SK-N-SH treated with all-trans-retinoic acid at 6 μM for 48 hours (cell line): ENCODE measurements at regions not wholly inside any gene's neighbourhood (a gene's known extent, or its start where the extent isn't known, plus 50 kb on each side); places are given as distances from the start of the nearest gene placed in this dataset.

ENCODE experiments used
- ATAC-seq: fragments of 200-7000 bp; cut with Tn5 transposase; 3 replicates; pipeline ENCODE4 v1.9.1; 2020; ENCODE audit warnings: mild to moderate bottlenecking, moderate library complexity
- ARNTL ChIP-seq: fragments of 450-650 bp; formaldehyde crosslinking; IDR thresholded peaks from 2 replicates; pipeline ENCODE4 v1.5.0; 2020; ENCODE audit warnings: low read depth, mild to moderate bottlenecking, moderate library complexity, borderline replicate concordance
- BACH2 ChIP-seq: fragments of 250-450 bp; sonication (Bioruptor Pico); IDR thresholded peaks from 2 replicates; pipeline ENCODE4 v1.9.0; 2021; ENCODE audit warnings: mild to moderate bottlenecking, borderline replicate concordance
- CSDC2 ChIP-seq: fragments of 250-450 bp; sonication (Bioruptor Pico); IDR thresholded peaks from 2 replicates; pipeline ENCODE4 v1.5.0; 2020; ENCODE audit warnings: mild to moderate bottlenecking, moderate library complexity
- ESRRG ChIP-seq: fragments of 250-450 bp; sonication (Bioruptor Pico); IDR thresholded peaks from 2 replicates; pipeline ENCODE4 v1.6.1; 2021; ENCODE audit warnings: mild to moderate bottlenecking
- GLIS3 ChIP-seq: fragments of 250-450 bp; sonication (Bioruptor Pico); IDR thresholded peaks from 2 replicates; pipeline ENCODE4 v1.5.0; 2020; ENCODE audit warnings: mild to moderate bottlenecking, moderate library complexity
- ISL1 ChIP-seq: fragments of 250-450 bp; sonication (Bioruptor Pico); IDR thresholded peaks from 2 replicates; pipeline ENCODE4 v2.1.2; 2022; ENCODE audit warnings: mild to moderate bottlenecking, moderate library complexity
- OSR1 ChIP-seq: fragments of 250-450 bp; sonication (Bioruptor Pico); IDR thresholded peaks from 2 replicates; pipeline ENCODE4 v1.8.0; 2022; ENCODE audit warnings: moderate library complexity, mild to moderate bottlenecking, inconsistent platforms
- PATZ1 ChIP-seq: fragments of 250-450 bp; sonication (Bioruptor Pico); IDR thresholded peaks from 2 replicates; pipeline ENCODE4 v1.8.0; 2020; ENCODE audit warnings: mild to moderate bottlenecking, moderate library complexity, borderline replicate concordance
- PPARA ChIP-seq: fragments of 250-450 bp; sonication (Bioruptor Pico); IDR thresholded peaks from 2 replicates; pipeline ENCODE4 v1.5.0; 2020; ENCODE audit warnings: mild to moderate bottlenecking, borderline replicate concordance
- RARB ChIP-seq: fragments of 250-450 bp; sonication (Bioruptor Pico); IDR thresholded peaks from 2 replicates; pipeline ENCODE4 v1.8.0; 2021; ENCODE audit warnings: mild to moderate bottlenecking, moderate library complexity
- SNAI2 ChIP-seq: fragments of 250-450 bp; sonication (Bioruptor Pico); IDR thresholded peaks from 2 replicates; pipeline ENCODE4 v1.5.0; 2020; ENCODE audit warnings: mild to moderate bottlenecking, moderate library complexity
- TCF4 ChIP-seq: fragments of 250-450 bp; sonication (Bioruptor Pico); IDR thresholded peaks from 2 replicates; pipeline ENCODE4 v1.8.0; 2021; ENCODE audit warnings: mild to moderate bottlenecking, moderate library complexity, borderline replicate concordance
- TOX ChIP-seq: fragments of 250-450 bp; sonication (Bioruptor Pico); IDR thresholded peaks from 2 replicates; pipeline ENCODE4 v1.8.0; 2021; ENCODE audit warnings: mild to moderate bottlenecking, moderate library complexity, borderline replicate concordance
- ZC3H10 ChIP-seq: fragments of 250-450 bp; sonication (Bioruptor Pico); IDR thresholded peaks from 2 replicates; pipeline ENCODE4 v1.5.1; 2021; ENCODE audit warnings: mild to moderate bottlenecking, moderate library complexity
- ZFP3 ChIP-seq: fragments of 250-450 bp; sonication (Bioruptor Pico); IDR thresholded peaks from 2 replicates; pipeline ENCODE4 v1.5.0; 2020; ENCODE audit warnings: mild to moderate bottlenecking, moderate library complexity
- ZNF565 ChIP-seq: fragments of 450-650 bp; formaldehyde crosslinking; conservative IDR thresholded peaks from 2 replicates; pipeline ENCODE4 v1.5.0; 2020; ENCODE audit warnings: low read depth, mild to moderate bottlenecking, moderate library complexity
- ZNF70 ChIP-seq: fragments of 450-650 bp; formaldehyde crosslinking; IDR thresholded peaks from 2 replicates; pipeline ENCODE4 v1.5.0; 2020; ENCODE audit warnings: mild to moderate bottlenecking, moderate library complexity
- ZNF8 ChIP-seq: fragments of 450-650 bp; formaldehyde crosslinking; IDR thresholded peaks from 2 replicates; pipeline ENCODE4 v1.5.0; 2020; ENCODE audit warnings: mild to moderate bottlenecking, moderate library complexity
- TF ChIP-seq, protein P1 (sequence below): fragments of 250-450 bp; sonication (Bioruptor Pico); IDR thresholded peaks from 2 replicates; pipeline ENCODE4 v1.5.1; 2021; ENCODE audit warnings: mild to moderate bottlenecking, moderate library complexity
- TF ChIP-seq, protein P2 (sequence below): fragments of 250-450 bp; sonication (Bioruptor Pico); IDR thresholded peaks from 2 replicates; pipeline ENCODE4 v1.5.0; 2020; ENCODE audit warnings: mild to moderate bottlenecking, moderate library complexity
- TF ChIP-seq, protein P3 (sequence below): fragments of 250-450 bp; sonication (Bioruptor Pico); IDR thresholded peaks from 2 replicates; pipeline ENCODE4 v1.8.0; 2021; ENCODE audit warnings: low read depth, mild to moderate bottlenecking, moderate library complexity, borderline replicate concordance
- TF ChIP-seq, protein P4 (sequence below): fragments of 250-450 bp; sonication (Bioruptor Pico); IDR thresholded peaks from 2 replicates; pipeline ENCODE4 v1.5.1; 2020; ENCODE audit warnings: low read depth, mild to moderate bottlenecking, moderate library complexity

- TF ChIP-seq, protein P1, sequence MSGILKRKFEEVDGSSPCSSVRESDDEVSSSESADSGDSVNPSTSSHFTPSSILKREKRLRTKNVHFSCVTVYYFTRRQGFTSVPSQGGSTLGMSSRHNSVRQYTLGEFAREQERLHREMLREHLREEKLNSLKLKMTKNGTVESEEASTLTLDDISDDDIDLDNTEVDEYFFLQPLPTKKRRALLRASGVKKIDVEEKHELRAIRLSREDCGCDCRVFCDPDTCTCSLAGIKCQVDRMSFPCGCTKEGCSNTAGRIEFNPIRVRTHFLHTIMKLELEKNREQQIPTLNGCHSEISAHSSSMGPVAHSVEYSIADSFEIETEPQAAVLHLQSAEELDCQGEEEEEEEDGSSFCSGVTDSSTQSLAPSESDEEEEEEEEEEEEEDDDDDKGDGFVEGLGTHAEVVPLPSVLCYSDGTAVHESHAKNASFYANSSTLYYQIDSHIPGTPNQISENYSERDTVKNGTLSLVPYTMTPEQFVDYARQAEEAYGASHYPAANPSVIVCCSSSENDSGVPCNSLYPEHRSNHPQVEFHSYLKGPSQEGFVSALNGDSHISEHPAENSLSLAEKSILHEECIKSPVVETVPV = no peak
- TF ChIP-seq CSDC2 (CRISPR knock-in tag) (no peak), ZNF8 (CRISPR knock-in tag) (no peak), PPARA (CRISPR knock-in tag) (no peak), ARNTL (CRISPR knock-in tag) (no peak), ESRRG (CRISPR knock-in tag) (no peak), BACH2 (CRISPR knock-in tag) (no peak), GLIS3 (no peak), TOX (CRISPR knock-in tag) (no peak)
Observed at GRCh38 chr6:115706981-115707380, 353.7 kb downstream of the FRK start (continued).

- no peak for ATAC-seq
- no peak for TF ChIP-seq ZNF565 (CRISPR knock-in tag)
- TF ChIP-seq BACH2 (CRISPR knock-in tag) = no peak
- TF ChIP-seq ISL1 (CRISPR knock-in tag) = no peak
- TF ChIP-seq SNAI2 (CRISPR knock-in tag) = no peak
- TF ChIP-seq ZNF70 (CRISPR knock-in tag) = no peak
- TF ChIP-seq CSDC2 (CRISPR knock-in tag) = no peak
- no peak for TF ChIP-seq GLIS3
- no peak for TF ChIP-seq OSR1 (CRISPR knock-in tag)
- TF ChIP-seq ARNTL (CRISPR knock-in tag) = no peak
- TF ChIP-seq ZNF8 (CRISPR knock-in tag) = no peak
- no peak for TF ChIP-seq TOX (CRISPR knock-in tag)
- no peak for TF ChIP-seq ZFP3
Observed at GRCh38 chr6:115706324-115706723, 354.4 kb downstream of the FRK start.

DNA sequence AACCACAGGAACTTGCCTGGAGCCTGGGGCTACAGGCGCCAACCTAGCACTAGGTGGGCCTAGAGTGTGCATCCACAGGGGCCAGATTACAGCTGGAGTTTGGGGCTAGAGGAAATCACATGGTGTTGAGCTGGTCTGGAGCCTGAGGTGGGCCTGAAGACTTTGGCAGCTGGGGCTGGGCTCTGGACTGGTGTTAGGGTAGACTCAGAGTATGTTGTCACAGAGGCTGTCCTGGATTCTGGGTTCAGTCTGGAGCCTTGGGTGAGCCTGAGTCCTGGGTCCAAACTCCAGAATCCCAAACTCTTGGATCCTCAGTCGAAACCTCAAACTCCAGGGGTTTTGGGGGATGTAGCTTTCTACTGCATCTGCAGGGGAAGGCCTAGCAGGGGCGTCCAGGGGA is 356.7 kb downstream of the FRK start:
- TF ChIP-seq CSDC2 (CRISPR knock-in tag) (no peak), PPARA (CRISPR knock-in tag) (no peak), ZNF70 (CRISPR knock-in tag) (no peak), PATZ1 (no peak), RARB (no peak), ZC3H10 (CRISPR knock-in tag) (no peak), ZFP3 (no peak), ZNF8 (CRISPR knock-in tag) (no peak), ISL1 (CRISPR knock-in tag) (no peak), GLIS3 (no peak), TOX (CRISPR knock-in tag) (no peak), OSR1 (CRISPR knock-in tag) (no peak), TCF4 (CRISPR knock-in tag) (no peak), SNAI2 (CRISPR knock-in tag) (no peak), ZNF565 (CRISPR knock-in tag) (no peak), BACH2 (CRISPR knock-in tag) (no peak)
- TF ChIP-seq, protein P2, sequence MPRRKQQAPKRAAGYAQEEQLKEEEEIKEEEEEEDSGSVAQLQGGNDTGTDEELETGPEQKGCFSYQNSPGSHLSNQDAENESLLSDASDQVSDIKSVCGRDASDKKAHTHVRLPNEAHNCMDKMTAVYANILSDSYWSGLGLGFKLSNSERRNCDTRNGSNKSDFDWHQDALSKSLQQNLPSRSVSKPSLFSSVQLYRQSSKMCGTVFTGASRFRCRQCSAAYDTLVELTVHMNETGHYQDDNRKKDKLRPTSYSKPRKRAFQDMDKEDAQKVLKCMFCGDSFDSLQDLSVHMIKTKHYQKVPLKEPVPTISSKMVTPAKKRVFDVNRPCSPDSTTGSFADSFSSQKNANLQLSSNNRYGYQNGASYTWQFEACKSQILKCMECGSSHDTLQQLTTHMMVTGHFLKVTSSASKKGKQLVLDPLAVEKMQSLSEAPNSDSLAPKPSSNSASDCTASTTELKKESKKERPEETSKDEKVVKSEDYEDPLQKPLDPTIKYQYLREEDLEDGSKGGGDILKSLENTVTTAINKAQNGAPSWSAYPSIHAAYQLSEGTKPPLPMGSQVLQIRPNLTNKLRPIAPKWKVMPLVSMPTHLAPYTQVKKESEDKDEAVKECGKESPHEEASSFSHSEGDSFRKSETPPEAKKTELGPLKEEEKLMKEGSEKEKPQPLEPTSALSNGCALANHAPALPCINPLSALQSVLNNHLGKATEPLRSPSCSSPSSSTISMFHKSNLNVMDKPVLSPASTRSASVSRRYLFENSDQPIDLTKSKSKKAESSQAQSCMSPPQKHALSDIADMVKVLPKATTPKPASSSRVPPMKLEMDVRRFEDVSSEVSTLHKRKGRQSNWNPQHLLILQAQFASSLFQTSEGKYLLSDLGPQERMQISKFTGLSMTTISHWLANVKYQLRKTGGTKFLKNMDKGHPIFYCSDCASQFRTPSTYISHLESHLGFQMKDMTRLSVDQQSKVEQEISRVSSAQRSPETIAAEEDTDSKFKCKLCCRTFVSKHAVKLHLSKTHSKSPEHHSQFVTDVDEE (CRISPR knock-in tag) = no peak
- TF ChIP-seq, protein P3, sequence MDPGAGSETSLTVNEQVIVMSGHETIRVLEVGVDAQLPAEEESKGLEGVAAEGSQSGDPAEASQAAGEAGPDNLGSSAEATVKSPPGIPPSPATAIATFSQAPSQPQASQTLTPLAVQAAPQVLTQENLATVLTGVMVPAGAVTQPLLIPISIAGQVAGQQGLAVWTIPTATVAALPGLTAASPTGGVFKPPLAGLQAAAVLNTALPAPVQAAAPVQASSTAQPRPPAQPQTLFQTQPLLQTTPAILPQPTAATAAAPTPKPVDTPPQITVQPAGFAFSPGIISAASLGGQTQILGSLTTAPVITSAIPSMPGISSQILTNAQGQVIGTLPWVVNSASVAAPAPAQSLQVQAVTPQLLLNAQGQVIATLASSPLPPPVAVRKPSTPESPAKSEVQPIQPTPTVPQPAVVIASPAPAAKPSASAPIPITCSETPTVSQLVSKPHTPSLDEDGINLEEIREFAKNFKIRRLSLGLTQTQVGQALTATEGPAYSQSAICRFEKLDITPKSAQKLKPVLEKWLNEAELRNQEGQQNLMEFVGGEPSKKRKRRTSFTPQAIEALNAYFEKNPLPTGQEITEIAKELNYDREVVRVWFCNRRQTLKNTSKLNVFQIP (CRISPR knock-in tag) = no peak
- TF ChIP-seq, protein P4, sequence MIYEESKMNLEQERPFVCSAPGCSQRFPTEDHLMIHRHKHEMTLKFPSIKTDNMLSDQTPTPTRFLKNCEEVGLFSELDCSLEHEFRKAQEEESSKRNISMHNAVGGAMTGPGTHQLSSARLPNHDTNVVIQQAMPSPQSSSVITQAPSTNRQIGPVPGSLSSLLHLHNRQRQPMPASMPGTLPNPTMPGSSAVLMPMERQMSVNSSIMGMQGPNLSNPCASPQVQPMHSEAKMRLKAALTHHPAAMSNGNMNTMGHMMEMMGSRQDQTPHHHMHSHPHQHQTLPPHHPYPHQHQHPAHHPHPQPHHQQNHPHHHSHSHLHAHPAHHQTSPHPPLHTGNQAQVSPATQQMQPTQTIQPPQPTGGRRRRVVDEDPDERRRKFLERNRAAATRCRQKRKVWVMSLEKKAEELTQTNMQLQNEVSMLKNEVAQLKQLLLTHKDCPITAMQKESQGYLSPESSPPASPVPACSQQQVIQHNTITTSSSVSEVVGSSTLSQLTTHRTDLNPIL (CRISPR knock-in tag) = no peak
- ATAC-seq = no peak
